Activated naive CD8-positive, alpha-beta T cell treated with anti-CD3 and anti-CD28 coated beads, Interleukin-2, amount 10 ng/mL, durations not matched to agents 7 days and 5 days (primary cell): ENCODE measurements at regions not wholly inside any gene's neighbourhood (a gene's known extent, or its start where the extent isn't known, plus 50 kb on each side); places are given as distances from the start of the nearest gene placed in this dataset.
"Not testable (repeated sequence)": the region's sequence is repeated elsewhere in the genome, so short reads cannot be mapped to it uniquely, and the experiment has no call there.

ENCODE experiments used
- ATAC-seq: fragments of 150-1000 bp; cut with Tn5 transposase; one replicate; pipeline ENCODE4 v1.10.0; 2021; ENCODE audit warnings: low read depth, moderate library complexity
- POLR2A ChIA-PET: fragments of 350-600 bp; sonication (Branson Sonifier 250); formaldehyde crosslinking; loops from one replicate; lab custom pipeline; 2021; ENCODE audit warnings: antibody characterized with exemption; lab: Charles Lee
- DNase-seq: peaks from one replicate; pipeline ENCODE4 v3.0.0; 2021
- H3K27ac Mint-ChIP-seq: one replicate; pipeline ENCODE4 v1.8.0; 2022; ENCODE audit warnings: mild to moderate bottlenecking, mixed read lengths
- H3K27me3 Mint-ChIP-seq: one replicate; pipeline ENCODE4 v1.8.0; 2022; ENCODE audit warnings: mild to moderate bottlenecking, moderate library complexity, mixed read lengths
- H3K36me3 Mint-ChIP-seq: one replicate; pipeline ENCODE4 v1.8.0; 2021; ENCODE audit warnings: mild to moderate bottlenecking, mixed read lengths
- H3K4me1 Mint-ChIP-seq: one replicate; pipeline ENCODE4 v1.8.0; 2021; ENCODE audit warnings: mixed read lengths
- H3K4me3 Mint-ChIP-seq: one replicate; pipeline ENCODE4 v1.8.0; 2022; ENCODE audit warnings: mild to moderate bottlenecking, moderate library complexity, mixed read lengths
- H3K9me3 Mint-ChIP-seq: one replicate; pipeline ENCODE4 v1.8.0; 2021; ENCODE audit warnings: mixed read lengths

DNA sequence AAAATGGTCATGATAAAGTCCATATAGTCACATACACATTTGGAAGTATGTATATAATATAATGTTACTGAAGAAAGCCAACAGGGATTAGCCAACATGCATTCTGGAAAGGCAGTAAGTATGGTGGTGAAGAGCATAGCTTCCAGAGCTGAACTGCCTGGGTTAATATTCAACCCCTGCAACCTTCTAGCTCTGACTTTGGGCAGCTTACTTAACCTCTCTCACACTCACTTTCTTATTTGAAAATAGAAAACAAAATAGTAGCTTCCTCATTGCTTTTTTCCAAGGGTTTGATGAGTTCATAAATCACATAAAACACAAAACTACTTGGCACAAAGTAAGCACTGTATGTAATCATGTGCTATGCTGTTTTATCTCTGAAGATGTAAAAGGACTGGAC lies 216.4 kb downstream of the CHIC2 start:
- Mint-ChIP-seq H3K4me3 (no peak overlapping the region), H3K4me1 (no peaks in the 10 kb centered on the region), H3K9me3 (no peaks in the 10 kb centered on the region), H3K27me3 (no peaks in the 10 kb centered on the region), H3K36me3 (no peaks in the 10 kb centered on the region), H3K27ac (no peak overlapping the region)
- POLR2A ChIA-PET = no interaction called here
- DNase-seq (no peak), ATAC-seq (no peak)

DNA sequence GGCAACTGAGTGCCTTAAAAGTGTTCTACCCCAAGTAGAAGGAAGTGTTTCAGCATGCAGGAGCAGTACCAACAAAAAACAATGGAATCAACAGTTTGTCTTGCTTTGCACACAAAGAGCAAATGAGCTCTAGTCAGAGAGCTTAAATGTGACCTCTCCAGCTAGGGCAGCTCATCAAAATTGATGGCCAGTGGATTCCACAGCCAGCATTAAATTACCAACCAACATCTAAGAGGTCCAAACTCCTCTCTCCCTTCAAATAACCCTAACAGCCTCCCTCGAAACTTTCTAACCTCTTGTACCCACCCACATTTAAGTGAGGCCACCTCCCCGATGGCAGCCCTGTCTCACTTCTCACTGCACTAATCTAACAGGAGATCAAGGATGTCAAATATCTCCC lies 219.9 kb downstream of the CHIC2 start:
- DNase-seq (no peak), ATAC-seq (no peak)
- H3K27ac Mint-ChIP-seq = no peak overlapping the region
- POLR2A ChIA-PET = no interaction called here
- no peaks in the 10 kb centered on the region for H3K9me3 Mint-ChIP-seq
- H3K36me3 Mint-ChIP-seq = no peaks in the 10 kb centered on the region
- no peaks in the 10 kb centered on the region for H3K4me1 Mint-ChIP-seq
- H3K27me3 Mint-ChIP-seq = peaks cover 7% of the 10 kb centered on the region
- no peak overlapping the region for H3K4me3 Mint-ChIP-seq

DNA sequence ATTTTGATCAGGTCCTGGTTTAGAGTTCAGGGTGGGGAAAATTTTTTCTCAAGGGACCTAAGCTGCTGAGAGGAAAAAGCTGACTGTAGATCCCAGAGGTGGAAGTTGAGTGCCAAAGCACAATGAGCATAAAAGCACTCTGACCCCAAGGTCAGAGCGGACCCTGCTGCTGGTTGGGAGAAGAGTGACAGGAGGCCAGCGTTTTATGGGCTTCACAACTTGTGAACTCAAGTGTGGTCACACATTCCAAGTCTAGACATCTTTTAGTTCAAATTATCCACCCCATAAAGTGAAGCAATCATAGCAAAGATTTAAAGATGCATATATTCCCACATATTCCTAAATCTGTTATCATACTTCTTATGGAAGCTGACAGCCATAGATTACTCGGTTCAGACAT lies 220.3 kb downstream of the CHIC2 start:
- H3K27me3 Mint-ChIP-seq = peaks cover 7% of the 10 kb centered on the region
- no peak overlapping the region for H3K27ac Mint-ChIP-seq
- POLR2A ChIA-PET = no interaction called here
- DNase-seq (no peak), ATAC-seq (no peak)
- H3K9me3 Mint-ChIP-seq = no peaks in the 10 kb centered on the region
- H3K4me3 Mint-ChIP-seq = no peak overlapping the region
- H3K4me1 Mint-ChIP-seq = no peaks in the 10 kb centered on the region
- H3K36me3 Mint-ChIP-seq = no peaks in the 10 kb centered on the region

DNA sequence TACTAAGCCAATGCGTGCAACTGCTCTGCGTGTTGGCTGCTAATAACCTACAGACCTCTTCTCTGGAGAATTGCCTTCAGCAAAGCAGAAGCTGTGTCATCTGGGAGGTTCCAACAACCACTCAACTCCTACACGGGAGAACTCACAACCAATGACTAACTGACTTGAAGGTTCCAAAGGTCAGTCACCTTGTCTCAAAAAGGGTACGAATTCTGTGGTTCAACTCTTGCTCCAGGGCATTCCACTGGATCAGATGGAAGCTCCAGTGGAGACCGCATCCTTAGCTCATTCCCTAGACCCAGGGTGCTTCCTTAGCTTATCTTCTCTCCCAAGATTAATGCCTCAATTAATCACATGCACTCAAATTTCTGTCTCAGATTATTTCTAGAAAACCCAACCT lies 222.7 kb downstream of the CHIC2 start:
- Mint-ChIP-seq H3K4me1 (no peaks in the 10 kb centered on the region), H3K36me3 (no peaks in the 10 kb centered on the region), H3K9me3 (peaks cover 3% of the 10 kb centered on the region), H3K4me3 (no peak overlapping the region), H3K27me3 (peaks cover 7% of the 10 kb centered on the region), H3K27ac (no peak overlapping the region)
- ATAC-seq (no peak), DNase-seq (no peak)
- POLR2A ChIA-PET = no interaction called here

- H3K27me3 Mint-ChIP-seq = peaks cover 7% of the 10 kb centered on the region
- H3K36me3 Mint-ChIP-seq = no peaks in the 10 kb centered on the region
- POLR2A ChIA-PET = no interaction called here
- H3K9me3 Mint-ChIP-seq = peaks cover 3% of the 10 kb centered on the region
- no peak overlapping the region for H3K27ac Mint-ChIP-seq
- no peak overlapping the region for H3K4me3 Mint-ChIP-seq
- DNase-seq = no peak
- no peaks in the 10 kb centered on the region for H3K4me1 Mint-ChIP-seq
- ATAC-seq = no peak
Observed at GRCh38 chr4:53840643-53841042, 223.8 kb downstream of the CHIC2 start.

DNA sequence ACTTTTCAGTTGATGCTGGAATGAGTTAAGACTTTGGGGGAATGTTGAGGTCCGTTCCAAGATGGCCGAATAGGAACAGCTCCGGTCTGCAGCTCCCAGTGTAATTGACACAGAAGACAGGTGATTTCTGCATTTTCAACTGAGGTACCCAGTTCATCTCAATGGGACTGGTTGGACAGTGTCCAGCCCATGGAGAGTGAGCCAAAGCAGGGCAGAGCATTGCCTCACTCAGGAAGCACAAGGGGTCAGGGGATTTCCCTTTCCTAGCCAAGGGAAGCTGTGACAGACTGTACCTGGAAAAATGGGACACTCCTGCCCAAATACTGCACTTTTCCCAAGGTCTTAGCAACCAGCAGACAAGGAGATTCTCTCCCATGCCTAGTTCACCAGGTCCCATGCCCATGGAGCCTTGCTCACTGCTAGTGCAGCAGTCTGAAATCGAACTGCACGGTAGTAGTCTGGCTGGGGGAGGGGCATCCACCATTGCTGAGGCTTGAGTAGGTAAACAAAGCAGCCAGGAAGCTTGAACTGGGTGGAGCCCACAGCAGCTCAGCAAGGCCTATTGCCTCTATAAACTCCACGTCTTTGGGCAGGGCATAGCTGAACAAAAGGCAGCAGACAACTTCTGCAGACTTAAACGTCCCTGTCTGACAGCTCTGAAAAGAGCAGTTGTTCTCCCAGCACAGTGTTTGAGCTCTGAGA lies 231.0 kb downstream of the CHIC2 start:
- H3K36me3 Mint-ChIP-seq, H3K4me3 Mint-ChIP-seq, ATAC-seq, H3K27me3 Mint-ChIP-seq, H3K27ac Mint-ChIP-seq, H3K4me1 Mint-ChIP-seq, POLR2A ChIA-PET, DNase-seq: not testable (repeated sequence)
- peaks cover 17% of the 10 kb centered on the region for H3K9me3 Mint-ChIP-seq

DNA sequence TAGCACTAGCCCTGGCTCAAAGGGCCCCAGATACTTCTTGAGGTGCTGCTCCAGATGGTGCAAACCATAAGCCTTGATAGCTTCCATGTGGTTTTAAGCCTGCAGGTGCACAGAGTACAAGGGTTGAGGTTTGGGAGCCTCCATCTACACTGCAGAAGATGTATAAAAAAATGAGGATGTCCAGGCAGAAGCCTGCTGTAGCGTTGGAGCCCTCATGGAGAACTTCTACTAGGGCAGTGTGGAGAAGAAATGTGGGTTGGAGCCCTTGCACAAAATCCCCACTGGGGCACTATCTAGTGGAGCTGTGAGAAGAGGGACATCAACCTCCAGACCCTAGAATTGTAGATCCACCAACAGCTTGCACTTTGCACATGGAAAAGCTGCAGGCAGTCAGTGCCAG lies 231.9 kb downstream of the CHIC2 start:
- ATAC-seq = no peak
- no peaks in the 10 kb centered on the region for H3K36me3 Mint-ChIP-seq
- H3K4me3 Mint-ChIP-seq = no peak overlapping the region
- no peak for DNase-seq
- POLR2A ChIA-PET = interaction anchor here (0.5 kb wide), 1 partner anchor 152 kb away, joined by 3 read pairs; no protein-coding TSS in a partner anchor
- H3K9me3 Mint-ChIP-seq = peaks cover 16% of the 10 kb centered on the region
- H3K27ac Mint-ChIP-seq = no peak overlapping the region
- H3K4me1 Mint-ChIP-seq = no peaks in the 10 kb centered on the region
- H3K27me3 Mint-ChIP-seq = no peaks in the 10 kb centered on the region

GRCh38 chr4:53830511-53830910 lies 233.9 kb downstream of the CHIC2 start:
- POLR2A ChIA-PET = no interaction called here
- Mint-ChIP-seq H3K36me3 (no peaks in the 10 kb centered on the region), H3K9me3 (peaks cover 16% of the 10 kb centered on the region), H3K27me3 (peaks cover 4% of the 10 kb centered on the region), H3K27ac (no peak overlapping the region), H3K4me1 (no peaks in the 10 kb centered on the region), H3K4me3 (no peak overlapping the region)
- DNase-seq = no peak
- ATAC-seq = no peak

GRCh38 chr4:53821179-53821851 lies 230.0 kb upstream of the LNX1 start:
- Mint-ChIP-seq H3K27me3 (peaks cover 9% of the 10 kb centered on the region), H3K36me3 (no peaks in the 10 kb centered on the region), H3K4me1 (no peaks in the 10 kb centered on the region), H3K9me3 (no peaks in the 10 kb centered on the region), H3K27ac (no peak overlapping the region), H3K4me3 (no peak overlapping the region)
- DNase-seq (no peak), ATAC-seq (no peak)
- POLR2A ChIA-PET = no interaction called here

- Mint-ChIP-seq H3K36me3 (no peaks in the 10 kb centered on the region), H3K4me3 (no peak overlapping the region), H3K27me3 (peaks cover 7% of the 10 kb centered on the region), H3K27ac (no peak overlapping the region), H3K4me1 (no peaks in the 10 kb centered on the region), H3K9me3 (no peaks in the 10 kb centered on the region)
- POLR2A ChIA-PET = no interaction called here
- DNase-seq = no peak
- no peak for ATAC-seq
Observed at GRCh38 chr4:53818104-53818503, 226.8 kb upstream of the LNX1 start.

DNA sequence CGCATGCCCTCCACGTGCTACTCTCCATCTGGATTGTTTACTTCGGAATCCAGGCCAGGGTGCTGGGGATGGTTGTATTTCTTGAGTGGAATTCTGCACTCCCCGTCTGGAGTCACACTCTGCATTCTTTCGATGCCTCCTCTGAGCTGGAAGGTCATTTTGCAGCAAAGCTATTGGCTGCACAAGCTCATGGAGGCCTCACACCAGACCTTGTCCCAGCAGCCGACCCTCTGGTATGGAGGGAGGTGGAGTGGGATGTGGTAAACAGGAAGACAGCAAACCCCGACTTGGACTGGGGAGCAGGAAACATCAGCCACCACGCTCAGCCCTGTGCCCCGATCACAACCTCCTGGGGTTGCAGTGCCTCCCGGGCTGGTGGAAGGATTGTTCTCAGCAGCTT lies 225.3 kb upstream of the LNX1 start:
- no peak for DNase-seq
- no peaks in the 10 kb centered on the region for H3K4me1 Mint-ChIP-seq
- peaks cover 5% of the 10 kb centered on the region for H3K27me3 Mint-ChIP-seq
- H3K9me3 Mint-ChIP-seq = no peaks in the 10 kb centered on the region
- H3K4me3 Mint-ChIP-seq = no peak overlapping the region
- ATAC-seq = no peak
- no peaks in the 10 kb centered on the region for H3K36me3 Mint-ChIP-seq
- H3K27ac Mint-ChIP-seq = no peak overlapping the region
- POLR2A ChIA-PET = no interaction called here

- DNase-seq (no peak), ATAC-seq (no peak)
- peaks cover 5% of the 10 kb centered on the region for H3K27me3 Mint-ChIP-seq
- H3K36me3 Mint-ChIP-seq = no peaks in the 10 kb centered on the region
- H3K4me1 Mint-ChIP-seq = no peaks in the 10 kb centered on the region
- H3K27ac Mint-ChIP-seq = no peak overlapping the region
- no peaks in the 10 kb centered on the region for H3K9me3 Mint-ChIP-seq
- POLR2A ChIA-PET = no interaction called here
- no peak overlapping the region for H3K4me3 Mint-ChIP-seq
Observed at GRCh38 chr4:53815281-53815680, 224.0 kb upstream of the LNX1 start.

- Mint-ChIP-seq H3K4me1 (no peaks in the 10 kb centered on the region), H3K9me3 (no peaks in the 10 kb centered on the region), H3K36me3 (no peaks in the 10 kb centered on the region), H3K4me3 (no peak overlapping the region), H3K27me3 (peaks cover 2% of the 10 kb centered on the region), H3K27ac (no peak overlapping the region)
- DNase-seq = no peak
- POLR2A ChIA-PET = no interaction called here
- ATAC-seq = no peak
Observed at GRCh38 chr4:53813998-53814397, 222.7 kb upstream of the LNX1 start.

DNA sequence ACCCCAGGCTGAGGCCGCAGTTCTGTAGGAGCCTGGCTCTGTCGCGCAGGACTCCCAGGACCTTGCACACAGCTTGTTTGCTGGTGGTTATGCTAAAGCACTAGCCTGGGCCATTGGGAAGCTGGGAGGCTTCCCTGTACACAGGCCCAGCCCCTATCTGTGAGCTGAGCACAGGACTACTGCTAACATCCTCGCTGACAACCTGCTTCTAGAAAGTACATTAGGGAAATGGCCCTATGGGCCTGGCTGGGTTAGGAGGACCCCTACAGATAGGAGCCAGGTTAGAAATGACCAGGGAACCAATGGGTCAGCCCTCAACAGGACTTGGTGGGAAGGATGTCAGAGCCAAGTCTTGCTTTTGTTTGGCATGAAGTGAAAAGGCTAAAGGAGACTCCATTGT lies 219.4 kb upstream of the LNX1 start:
- Mint-ChIP-seq H3K4me3 (no peak overlapping the region), H3K4me1 (no peaks in the 10 kb centered on the region), H3K9me3 (no peaks in the 10 kb centered on the region), H3K27ac (no peak overlapping the region), H3K27me3 (no peaks in the 10 kb centered on the region), H3K36me3 (no peaks in the 10 kb centered on the region)
- DNase-seq (no peak), ATAC-seq (no peak)
- POLR2A ChIA-PET = no interaction called here
